Pancreas (tissue), 10 donors: ENCODE measurements at regions not wholly inside any gene's neighbourhood (a gene's known extent, or its start where the extent isn't known, plus 50 kb on each side); places are given as distances from the start of the nearest gene placed in this dataset.

Experiments
- ATAC-seq, 4 donors: fragments of 200-7000 bp; cut with Tn5 transposase; one replicate each; pipeline versions ENCODE4 v1.8.0 to v1.9.1; 2020; ENCODE audit warnings: mild to moderate bottlenecking in 4 of 4, moderate library complexity in 4 of 4
- DNase-seq, 6 donors: peaks; one replicate each; pipeline ENCODE4 v3.0.0-alpha.2; 2020
- FAIRE-seq: peaks from 2 replicates; lab custom pipeline; 2012; peaks lifted over from hg19 to GRCh38; lab: Jason Lieb, UNC
- H3K27ac ChIP-seq, 4 donors: fragments of 200-600 bp; sonication (generic); 1 replicate in 3 of 4; 2 replicates in 1 of 4; pipeline versions ENCODE4 v1.5.0 to v1.8.0; 2020
- H3K27me3 ChIP-seq, 4 donors: fragments of 200-600 bp; one replicate each; pipeline ENCODE4 v1.8.0; 2021
- H3K36me3 ChIP-seq, 3 donors: fragments of 200-600 bp; sonication (generic) in 1 of 3; one replicate each; pipeline versions ENCODE4 v1.5.0 to v1.8.0; 2020 to 2021
- H3K4me1 ChIP-seq, 3 donors: fragments of 200-600 bp; one replicate each; pipeline ENCODE4 v1.8.0; 2021
- H3K4me3 ChIP-seq, 4 donors: fragments of 200-600 bp; sonication (generic) in 2 of 4; one replicate each; pipeline versions ENCODE4 v1.5.0 to v1.8.0; 2020 to 2021
- H3K9me3 ChIP-seq, 4 donors: fragments of 200-600 bp; one replicate each; pipeline ENCODE4 v1.8.0; 2021
- WGBS, 2 donors: extraction: QIAGEN DNeasy Blood & Tissue Kit; methylation state at CpG; one replicate each; pipeline ENCODE4 v1.1.7; 2013; 5-methylcytosine and 5-hydroxymethylcytosine counted together
- intact Hi-C, 3 donors: fragments of 100-400 bp; cut with DNase I; formaldehyde crosslinking; loops; one replicate each; pipeline versions ENCODE4 v1.11.1 to v1.14.2; 2022
- TF ChIP-seq, protein P1 (sequence below), 4 donors: fragments of 200-600 bp; sonication (generic) in 3 of 4; IDR thresholded peaks; one replicate each; pipeline versions ENCODE4 v1.5.0 to v1.8.0; 2021; ENCODE audit warnings: antibody characterized with exemption in 4 of 4
- donor health status: healthy with polysubstance abuse.
- donor health status: DM: no; HTN: no; CAD: no; lungs with moderate emphysema.
- donor health status: DM: no; HTN: no; CAD: no.
- donor health status: control.
- donor health status: control.
- donor health status: Bipolar disorder and iron deficiency.
- donor health status: DM: yes; HTN: yes; CAD: no.
- donor health status: DM: no; HTN: no; CAD: no.
- donor health status: DM: no; HTN: no; CAD: no.
- donor health status: DM: yes; HTN: yes; CAD: no.

GRCh38 chr20:11311659-11312224, 606.0 kb upstream of the BTBD3 start:
- H3K4me1 ChIP-seq = no peaks in the 10 kb centered on the region
- DNase-seq (no peak), FAIRE-seq (no peak), ATAC-seq (no peak)
- no peak overlapping the region for H3K4me3 ChIP-seq
- no peaks in the 10 kb centered on the region for H3K36me3 ChIP-seq
- no peak overlapping the region for H3K27ac ChIP-seq
- WGBS, 2 donors = 79 to 80% methylated on average over 3 of the region's 3 CpGs
- intact Hi-C loops = no loop called here
- H3K27me3 ChIP-seq = no peaks in the 10 kb centered on the region
- H3K9me3 ChIP-seq = no peaks in the 10 kb centered on the region
- TF ChIP-seq, protein P1, sequence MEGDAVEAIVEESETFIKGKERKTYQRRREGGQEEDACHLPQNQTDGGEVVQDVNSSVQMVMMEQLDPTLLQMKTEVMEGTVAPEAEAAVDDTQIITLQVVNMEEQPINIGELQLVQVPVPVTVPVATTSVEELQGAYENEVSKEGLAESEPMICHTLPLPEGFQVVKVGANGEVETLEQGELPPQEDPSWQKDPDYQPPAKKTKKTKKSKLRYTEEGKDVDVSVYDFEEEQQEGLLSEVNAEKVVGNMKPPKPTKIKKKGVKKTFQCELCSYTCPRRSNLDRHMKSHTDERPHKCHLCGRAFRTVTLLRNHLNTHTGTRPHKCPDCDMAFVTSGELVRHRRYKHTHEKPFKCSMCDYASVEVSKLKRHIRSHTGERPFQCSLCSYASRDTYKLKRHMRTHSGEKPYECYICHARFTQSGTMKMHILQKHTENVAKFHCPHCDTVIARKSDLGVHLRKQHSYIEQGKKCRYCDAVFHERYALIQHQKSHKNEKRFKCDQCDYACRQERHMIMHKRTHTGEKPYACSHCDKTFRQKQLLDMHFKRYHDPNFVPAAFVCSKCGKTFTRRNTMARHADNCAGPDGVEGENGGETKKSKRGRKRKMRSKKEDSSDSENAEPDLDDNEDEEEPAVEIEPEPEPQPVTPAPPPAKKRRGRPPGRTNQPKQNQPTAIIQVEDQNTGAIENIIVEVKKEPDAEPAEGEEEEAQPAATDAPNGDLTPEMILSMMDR (IDR thresholded peaks at IDR 0.05) = no peak

- no peak overlapping the region for H3K27ac ChIP-seq
- H3K4me3 ChIP-seq = no peak overlapping the region
- no peaks in the 10 kb centered on the region for H3K36me3 ChIP-seq
- DNase-seq (no peak), FAIRE-seq (no peak), ATAC-seq (peak in 1 of 4 donors; percentile 46)
- WGBS, 2 donors = 14 to 17% methylated on average over 2 of the region's 2 CpGs
- no peaks in the 10 kb centered on the region for H3K4me1 ChIP-seq
- H3K27me3 ChIP-seq = no peaks in the 10 kb centered on the region
- H3K9me3 ChIP-seq = no peaks in the 10 kb centered on the region
- TF ChIP-seq, protein P1 (IDR thresholded peaks at IDR 0.05) = no peak
- intact Hi-C loops = no loop called here
Measured at GRCh38 chr20:11315525-11315924, 602.2 kb upstream of the BTBD3 start.

DNA sequence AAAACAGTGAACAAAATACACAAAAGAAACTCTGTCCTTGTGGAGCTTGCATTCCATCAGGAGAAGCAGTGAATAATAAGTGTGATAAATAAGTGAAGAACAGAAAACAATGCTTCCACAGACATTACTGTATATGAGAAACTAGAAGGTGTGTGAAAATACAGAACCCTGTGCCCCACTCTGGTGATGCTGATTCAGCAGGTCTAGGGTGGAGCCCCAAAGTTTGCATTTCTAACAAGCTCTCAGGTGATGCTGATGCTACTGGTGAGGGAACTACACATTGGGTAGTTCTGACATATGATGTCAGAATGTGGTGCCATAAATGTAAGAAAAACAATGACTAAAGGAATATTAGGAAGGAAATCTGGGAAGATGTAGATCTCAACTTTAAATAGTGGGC, 601.4 kb upstream of the BTBD3 start:
- Histone ChIP-seq H3K4me3 (no peak overlapping the region), H3K9me3 (no peaks in the 10 kb centered on the region), H3K27me3 (no peaks in the 10 kb centered on the region), H3K4me1 (no peaks in the 10 kb centered on the region), H3K36me3 (no peaks in the 10 kb centered on the region), H3K27ac (no peak overlapping the region)
- ATAC-seq = no peak
- intact Hi-C loops = no loop called here
- no peak for FAIRE-seq
- no peak for DNase-seq
- TF ChIP-seq, protein P1 (IDR thresholded peaks at IDR 0.05) = no peak

DNA sequence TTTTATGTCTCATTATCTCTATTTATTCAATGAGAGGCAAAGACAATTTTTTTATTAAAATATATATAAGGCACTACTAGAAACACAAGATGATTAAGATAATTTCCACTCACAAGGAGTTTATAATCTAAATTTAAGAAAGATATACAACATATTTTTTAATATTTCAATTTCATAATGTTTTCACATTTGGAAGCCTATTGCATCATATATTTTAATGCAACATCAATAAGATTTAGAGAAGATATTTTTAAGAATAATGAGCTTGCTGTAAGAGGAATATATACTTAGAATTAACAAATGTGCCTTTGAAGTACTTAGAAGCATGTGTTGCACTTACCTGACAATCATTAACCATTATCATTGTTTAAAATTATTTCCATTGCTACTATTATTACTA, 597.7 kb upstream of the BTBD3 start:
- intact Hi-C loops = no loop called here
- no peak for DNase-seq
- H3K27me3 ChIP-seq = no peaks in the 10 kb centered on the region
- H3K9me3 ChIP-seq = no peaks in the 10 kb centered on the region
- H3K27ac ChIP-seq = no peak overlapping the region
- FAIRE-seq = no peak
- H3K4me1 ChIP-seq = no peaks in the 10 kb centered on the region
- no peak overlapping the region for H3K4me3 ChIP-seq
- TF ChIP-seq, protein P1 (IDR thresholded peaks at IDR 0.05) = no peak
- no peaks in the 10 kb centered on the region for H3K36me3 ChIP-seq
- no peak for ATAC-seq

- DNase-seq (no peak), ATAC-seq (no peak), FAIRE-seq (no peak)
- intact Hi-C loops = no loop called here
- 26 to 34% methylated on average over 1 of the region's 1 CpG for WGBS, 2 donors
- H3K4me3 ChIP-seq = no peak overlapping the region
- no peaks in the 10 kb centered on the region for H3K36me3 ChIP-seq
- no peaks in the 10 kb centered on the region for H3K9me3 ChIP-seq
- no peaks in the 10 kb centered on the region for H3K27me3 ChIP-seq
- TF ChIP-seq, protein P1 (IDR thresholded peaks at IDR 0.05) = no peak
- no peak overlapping the region for H3K27ac ChIP-seq
- no peaks in the 10 kb centered on the region for H3K4me1 ChIP-seq
Measured at GRCh38 chr20:11323816-11324215, 593.9 kb upstream of the BTBD3 start.
